ENCODE measurements at regions not wholly inside any gene's neighbourhood (a gene's known extent, or its start where the extent isn't known, plus 50 kb on each side); places are given as distances from the start of the nearest gene placed in this dataset.

DNA sequence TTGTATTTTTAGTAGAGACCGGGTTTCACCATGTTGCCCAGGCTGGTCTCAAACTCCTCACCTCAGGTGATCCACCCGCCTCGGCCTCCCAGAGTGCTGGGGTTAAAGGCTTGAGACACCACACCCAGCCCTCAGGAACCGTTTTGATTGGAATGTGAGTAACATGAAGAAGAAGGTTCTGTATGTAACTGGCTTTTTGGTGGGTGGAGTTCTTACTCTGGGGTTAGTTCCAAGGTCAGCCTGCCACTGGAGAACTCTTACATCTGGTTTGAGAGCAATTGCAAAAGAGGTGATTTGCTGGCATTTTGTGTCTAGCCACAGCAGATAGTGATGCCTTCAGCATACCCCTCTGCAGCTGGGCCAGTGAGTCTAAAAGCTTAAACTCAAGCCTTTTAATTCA is 457.8 kb upstream of the VSTM2A start:
- TF ChIP-seq EZH2 (IDR thresholded peaks at IDR 0.05; ENCODE audit: low read depth), result no peak
- TF ChIP-seq, protein P1, sequence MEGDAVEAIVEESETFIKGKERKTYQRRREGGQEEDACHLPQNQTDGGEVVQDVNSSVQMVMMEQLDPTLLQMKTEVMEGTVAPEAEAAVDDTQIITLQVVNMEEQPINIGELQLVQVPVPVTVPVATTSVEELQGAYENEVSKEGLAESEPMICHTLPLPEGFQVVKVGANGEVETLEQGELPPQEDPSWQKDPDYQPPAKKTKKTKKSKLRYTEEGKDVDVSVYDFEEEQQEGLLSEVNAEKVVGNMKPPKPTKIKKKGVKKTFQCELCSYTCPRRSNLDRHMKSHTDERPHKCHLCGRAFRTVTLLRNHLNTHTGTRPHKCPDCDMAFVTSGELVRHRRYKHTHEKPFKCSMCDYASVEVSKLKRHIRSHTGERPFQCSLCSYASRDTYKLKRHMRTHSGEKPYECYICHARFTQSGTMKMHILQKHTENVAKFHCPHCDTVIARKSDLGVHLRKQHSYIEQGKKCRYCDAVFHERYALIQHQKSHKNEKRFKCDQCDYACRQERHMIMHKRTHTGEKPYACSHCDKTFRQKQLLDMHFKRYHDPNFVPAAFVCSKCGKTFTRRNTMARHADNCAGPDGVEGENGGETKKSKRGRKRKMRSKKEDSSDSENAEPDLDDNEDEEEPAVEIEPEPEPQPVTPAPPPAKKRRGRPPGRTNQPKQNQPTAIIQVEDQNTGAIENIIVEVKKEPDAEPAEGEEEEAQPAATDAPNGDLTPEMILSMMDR (conservative IDR thresholded peaks at IDR 0.05), result no peak
